ENCODE measurements at regions not wholly inside any gene's neighbourhood (a gene's known extent, or its start where the extent isn't known, plus 50 kb on each side); places are given as distances from the start of the nearest gene placed in this dataset.

- CTCF ChIA-PET: no interaction called here
These were observed 241.2 kb upstream of the RPL38 start for GRCh38 chr17:73962308-73962707.

More at GRCh38 chr17:73962308-73962707, 241.2 kb upstream of the RPL38 start:
- H3K4me2 ChIP-seq (ENCODE audit: low read length): no peak overlapping the region
- H3K27me3 ChIP-seq (ENCODE audit: insufficient read depth, low read length): peaks cover 10% of the 10 kb centered on the region; the same call in 1 of the 2 replicates
- intact Hi-C loops (cut with micrococcal nuclease): no loop called here
- no peaks in the 10 kb centered on the region for H3K36me3 ChIP-seq (ENCODE audit: control insufficient read depth in 1 of 2, insufficient read depth in 2 of 2, low read length in 2 of 2)
- H3K27ac ChIP-seq (ENCODE audit: low read depth, low read length): no peak overlapping the region
- DNase-seq (ENCODE audit: low read depth, low spot score) (no peak), ATAC-seq (no peak)
- H2AFZ ChIP-seq (ENCODE audit: low read depth, low read length, poor library complexity, severe bottlenecking): no peak overlapping the region
- no peaks in the 10 kb centered on the region for H3K4me1 ChIP-seq (ENCODE audit: control insufficient read depth in 1 of 2, insufficient read depth in 2 of 2, low read length in 2 of 2)
- H3K9ac ChIP-seq (ENCODE audit: low read length): no peak overlapping the region
- H3K9me3 ChIP-seq (ENCODE audit: control insufficient read depth in 1 of 2, insufficient read depth in 1 of 2, low read depth in 1 of 2, low read length in 2 of 2): peaks cover 0 to 5% of the 10 kb centered on the region in 2 experiments; a peak in 2 of 4 replicates
- no peaks in the 10 kb centered on the region for H4K20me1 ChIP-seq (ENCODE audit: insufficient read depth)
- BruUV-seq (replicated peaks): no TSS peak
- ChIA-PET RAD21 (ENCODE audit: low non-redundant PET in 1 of 2, low total read pairs in 2 of 2, uncharacterized antibody in 2 of 2, unreplicated experiment in 2 of 2) (no interaction called here), POLR2A (no interaction called here)
- no peaks in the 10 kb centered on the region for H3K79me2 ChIP-seq (ENCODE audit: insufficient read depth, low read length)
- no peaks in the 10 kb centered on the region for H3K9me2 ChIP-seq (ENCODE audit: insufficient read depth)
- TF ChIP-seq POLR2AphosphoS5 (IDR thresholded peaks at IDR 0.05; ENCODE audit: low read depth, low read length) (no peak), SRF (IDR thresholded peaks at IDR 0.05; ENCODE audit: low read depth) (no peak), EZH2 (IDR thresholded peaks at IDR 0.05) (no peak), YY1 (IDR thresholded peaks at IDR 0.05; ENCODE audit: extremely low read depth, insufficient replicate concordance, low read depth, low read length) (no peak), ATF3 (IDR thresholded peaks at IDR 0.05) (no peak), FOSL1 (IDR thresholded peaks at IDR 0.05; ENCODE audit: low read depth) (no peak), EZH2phosphoT487 (IDR thresholded peaks at IDR 0.05; ENCODE audit: borderline replicate concordance) (no peak), ZBTB33 (IDR thresholded peaks at IDR 0.05; ENCODE audit: extremely low read depth, insufficient replicate concordance, low read length) (no peak), EGR1 (IDR thresholded peaks at IDR 0.05; ENCODE audit: low read depth) (no peak), ZNF274 (IDR thresholded peaks at IDR 0.05; ENCODE audit: low read depth, low read length) (no peak), JUND (IDR thresholded peaks at IDR 0.05) (no peak), SP1 (IDR thresholded peaks at IDR 0.05; ENCODE audit: low read depth) (no peak)
- no peak overlapping the region for H3K4me3 ChIP-seq (replicated peaks in 1 of 2; ENCODE audit: low read depth in 1 of 2, low read length in 2 of 2)

Data from HCT116 (cell line).